Activated CD4-positive, alpha-beta T cell treated with anti-CD3 and anti-CD28 coated beads, Interleukin-2, amount 50 U/mL, for 48 hours (primary cell): ENCODE measurements at regions not wholly inside any gene's neighbourhood (a gene's known extent, or its start where the extent isn't known, plus 50 kb on each side); places are given as distances from the start of the nearest gene placed in this dataset.
"Not testable (repeated sequence)": the region's sequence is repeated elsewhere in the genome, so short reads cannot be mapped to it uniquely, and the experiment has no call there.

Experiments
- DNase-seq, 2 experiments: peaks; one replicate each; pipeline ENCODE4 v3.0.0-alpha.2; 2020

- DNase-seq = no peak
Observed at GRCh38 chr6:103870970-103871369, 988.7 kb downstream of the HACE1 start.

- DNase-seq = no peak
Observed at GRCh38 chr6:103862297-103862696, 997.4 kb downstream of the HACE1 start.

- DNase-seq = no peak
Observed at GRCh38 chr6:103858003-103858402, 1001.7 kb downstream of the HACE1 start.

- DNase-seq = no peak
Observed at GRCh38 chr6:103855750-103856149, 1004.0 kb downstream of the HACE1 start.

- no peak for DNase-seq
Observed at GRCh38 chr6:103854059-103854458, 1005.7 kb downstream of the HACE1 start.

GRCh38 chr6:103838457-103838856 lies 1021.3 kb downstream of the HACE1 start:
- no peak for DNase-seq

GRCh38 chr6:103826209-103826608 lies 1033.5 kb downstream of the HACE1 start:
- no peak for DNase-seq

- no peak for DNase-seq
Observed at GRCh38 chr6:103820148-103820547, 1039.6 kb downstream of the HACE1 start.

GRCh38 chr6:103819509-103819908 lies 1040.2 kb downstream of the HACE1 start:
- no peak for DNase-seq

GRCh38 chr6:103812970-103813369 lies 1046.7 kb downstream of the HACE1 start:
- no peak for DNase-seq

GRCh38 chr6:103801901-103802479 lies 1057.7 kb downstream of the HACE1 start:
- DNase-seq = not testable (repeated sequence)

GRCh38 chr6:103799971-103800670 lies 1059.6 kb downstream of the HACE1 start:
- DNase-seq = no peak

- DNase-seq = no peak
Observed at GRCh38 chr6:103798166-103798565, 1061.6 kb downstream of the HACE1 start.

- DNase-seq = no peak
Observed at GRCh38 chr6:103797738-103798137, 1062.0 kb downstream of the HACE1 start.

- DNase-seq = no peak
Observed at GRCh38 chr6:103791458-103791857, 1068.3 kb downstream of the HACE1 start.

GRCh38 chr6:103784117-103784516 lies 1075.6 kb downstream of the HACE1 start:
- no peak for DNase-seq

- DNase-seq = no peak
Observed at GRCh38 chr6:103783329-103783728, 1076.4 kb downstream of the HACE1 start.

- DNase-seq = no peak
Observed at GRCh38 chr6:103769431-103769830, 1090.3 kb downstream of the HACE1 start.

GRCh38 chr6:103750603-103751002 lies 1109.1 kb downstream of the HACE1 start:
- no peak for DNase-seq

- DNase-seq = no peak
Observed at GRCh38 chr6:103734016-103734415, 1125.7 kb downstream of the HACE1 start.

- no peak for DNase-seq
Observed at GRCh38 chr6:103729658-103730057, 1130.1 kb downstream of the HACE1 start.

GRCh38 chr6:103723438-103724322 lies 1136.0 kb downstream of the HACE1 start:
- DNase-seq = no peak

- DNase-seq = no peak
Observed at GRCh38 chr6:103722683-103723082, 1137.0 kb downstream of the HACE1 start.

- DNase-seq = no peak
Observed at GRCh38 chr6:103721923-103722322, 1137.8 kb downstream of the HACE1 start.
